Neural cell (in vitro differentiated cells): ENCODE measurements at regions not wholly inside any gene's neighbourhood (a gene's known extent, or its start where the extent isn't known, plus 50 kb on each side); places are given as distances from the start of the nearest gene placed in this dataset.

Source experiments
- H2AFZ ChIP-seq: fragments of 200-600, 300-800 bp; sonication (generic), shearing (Covaris generic); 2 replicates; pipeline ENCODE4 v1.6.0; 2014; ENCODE audit warnings: low read depth, mild to moderate bottlenecking, antibody characterized with exemption, low read length, moderate library complexity
- H3F3A ChIP-seq: fragments of 200-600 bp; shearing (Covaris generic); 2 replicates; pipeline ENCODE4 v1.6.1; 2016; ENCODE audit warnings: mild to moderate bottlenecking, moderate library complexity, mixed read lengths, antibody characterized with exemption, low read length; ENCODE audit not compliant: insufficient read depth, poor library complexity, severe bottlenecking
- H3K27ac ChIP-seq: fragments of 200-600, 300-800 bp; sonication (generic), shearing (Covaris generic); 2 replicates; pipeline ENCODE4 v1.5.1; 2014; ENCODE audit warnings: mild to moderate bottlenecking, low read length, moderate library complexity
- H3K27me3 ChIP-seq: fragments of 300-800, 200-600 bp; sonication (generic), shearing (Covaris generic); 2 replicates; pipeline ENCODE4 v1.6.0; 2014; ENCODE audit warnings: mild to moderate bottlenecking, low read depth, low read length, moderate library complexity; ENCODE audit not compliant: insufficient read depth
- H3K36me3 ChIP-seq: fragments of 300-800, 200-600 bp; sonication (generic), shearing (Covaris generic); 2 replicates; pipeline ENCODE4 v1.5.1; 2014; ENCODE audit warnings: mild to moderate bottlenecking, antibody characterized with exemption, low read length, moderate library complexity; ENCODE audit not compliant: insufficient read depth
- H3K4me2 ChIP-seq: fragments of 300-800, 200-600 bp; sonication (generic), shearing (Covaris generic); 2 replicates; pipeline ENCODE4 v1.6.0; 2014; ENCODE audit warnings: mild to moderate bottlenecking, low read length
- H3K4me3 ChIP-seq: fragments of 300-800, 200-600 bp; sonication (generic), shearing (Covaris generic); 2 replicates; pipeline ENCODE4 v1.5.1; 2014; ENCODE audit warnings: mild to moderate bottlenecking, low read length, moderate library complexity
- H3K79me2 ChIP-seq: fragments of 200-600 bp; shearing (Covaris generic); replicated peaks from 2 replicates; pipeline ENCODE4 v1.6.0; 2014; ENCODE audit warnings: mild to moderate bottlenecking, low read length, moderate library complexity; ENCODE audit not compliant: insufficient read depth
- H3K9ac ChIP-seq: fragments of 300-800, 200-600 bp; sonication (generic), shearing (Covaris generic); 2 replicates; pipeline ENCODE4 v1.6.1; 2016; ENCODE audit warnings: mild to moderate bottlenecking, low read length, mixed read lengths
- H3K9me2 ChIP-seq: fragments of 200-600 bp; shearing (Covaris generic); 2 replicates; pipeline ENCODE4 v1.6.1; 2016; ENCODE audit warnings: mild to moderate bottlenecking, low read length, mixed read lengths; ENCODE audit not compliant: insufficient read depth
- H3K9me3 ChIP-seq: fragments of 200-600, 300-800 bp; sonication (generic), shearing (Covaris generic); 2 replicates; pipeline ENCODE4 v1.6.1; 2016; ENCODE audit warnings: mild to moderate bottlenecking, mixed run types, low read length, moderate library complexity, mixed read lengths
- H4K20me1 ChIP-seq: fragments of 200-600 bp; shearing (Covaris generic); 2 replicates; pipeline ENCODE4 v1.6.1; 2016; ENCODE audit warnings: mild to moderate bottlenecking, mixed run types; ENCODE audit not compliant: insufficient read depth
- CTCF ChIP-seq: fragments of 450-650 bp; IDR thresholded peaks from 2 replicates; pipeline ENCODE4 v1.5.1; 2014; ENCODE audit warnings: antibody characterized with exemption, mild to moderate bottlenecking, moderate library complexity; ENCODE audit not compliant: poor library complexity, severe bottlenecking
- EP300 ChIP-seq: fragments of 450-650 bp; conservative IDR thresholded peaks from 2 replicates; pipeline ENCODE4 v1.6.1; 2014; ENCODE audit warnings: antibody characterized with exemption, mild to moderate bottlenecking, moderate library complexity; ENCODE audit not compliant: poor library complexity, severe bottlenecking
- EZH2 ChIP-seq: fragments of 200-600, 300-800 bp; shearing (Covaris generic), sonication (generic); IDR thresholded peaks from 2 replicates; pipeline ENCODE4 v1.6.1; 2014; ENCODE audit warnings: antibody characterized with exemption, low read length, borderline replicate concordance, mild to moderate bottlenecking; ENCODE audit not compliant: insufficient read depth, poor library complexity, severe bottlenecking
- MXI1 ChIP-seq: fragments of 450-650 bp; conservative IDR thresholded peaks from 2 replicates; pipeline ENCODE4 v1.6.1; 2014; ENCODE audit warnings: antibody characterized with exemption, mild to moderate bottlenecking; ENCODE audit not compliant: poor library complexity, severe bottlenecking
- POLR2AphosphoS5 ChIP-seq: IDR thresholded peaks from 2 replicates; pipeline ENCODE4 v1.6.1; 2012
- RAD21 ChIP-seq: fragments of 450-650 bp; conservative IDR thresholded peaks from 2 replicates; pipeline ENCODE4 v1.6.1; 2014; ENCODE audit warnings: antibody characterized with exemption, mild to moderate bottlenecking, moderate library complexity
- REST ChIP-seq: IDR thresholded peaks from 2 replicates; pipeline ENCODE4 v1.6.1; 2012; ENCODE audit warnings: borderline replicate concordance
- SMC3 ChIP-seq: fragments of 450-650 bp; conservative IDR thresholded peaks from 2 replicates; pipeline ENCODE4 v1.6.1; 2014; ENCODE audit warnings: antibody characterized with exemption, mild to moderate bottlenecking, moderate library complexity; ENCODE audit not compliant: poor library complexity
- TAF1 ChIP-seq: IDR thresholded peaks from 2 replicates; pipeline ENCODE4 v1.6.1; 2012; ENCODE audit warnings: low read depth

- Histone ChIP-seq H3K9me2 (no peaks in the 10 kb centered on the region), H3K9ac (no peak overlapping the region), H2AFZ (no peak overlapping the region), H3K9me3 (no peaks in the 10 kb centered on the region), H3K4me3 (no peak overlapping the region), H3K27me3 (no peaks in the 10 kb centered on the region), H3K79me2 (no peaks in the 10 kb centered on the region), H3F3A (no peaks in the 10 kb centered on the region), H4K20me1 (no peaks in the 10 kb centered on the region), H3K4me2 (no peak overlapping the region), H3K36me3 (no peaks in the 10 kb centered on the region), H3K27ac (no peak overlapping the region)
- TF ChIP-seq MXI1 (no peak), EZH2 (no peak), RAD21 (no peak), TAF1 (no peak), SMC3 (no peak), POLR2AphosphoS5 (no peak), CTCF (no peak), REST (no peak), EP300 (no peak)
These were observed 127.4 kb downstream of the GLUL start for GRCh38 chr1:182264185-182264584.

GRCh38 chr1:182263706-182264105, 127.9 kb downstream of the GLUL start:
- no peaks in the 10 kb centered on the region for H3K79me2 ChIP-seq
- no peak overlapping the region for H2AFZ ChIP-seq
- no peaks in the 10 kb centered on the region for H3F3A ChIP-seq
- no peak for TF ChIP-seq RAD21
- no peak for TF ChIP-seq POLR2AphosphoS5
- TF ChIP-seq REST, result no peak
- TF ChIP-seq TAF1, result no peak
- no peaks in the 10 kb centered on the region for H4K20me1 ChIP-seq
- H3K4me2 ChIP-seq, result no peak overlapping the region
- no peak overlapping the region for H3K9ac ChIP-seq
- H3K36me3 ChIP-seq, result no peaks in the 10 kb centered on the region
- H3K9me2 ChIP-seq, result no peaks in the 10 kb centered on the region
- no peaks in the 10 kb centered on the region for H3K27me3 ChIP-seq
- H3K9me3 ChIP-seq, result no peaks in the 10 kb centered on the region
- no peak overlapping the region for H3K27ac ChIP-seq
- no peak overlapping the region for H3K4me3 ChIP-seq
